Right cardiac atrium (tissue), 5 donors: ENCODE measurements at regions not wholly inside any gene's neighbourhood (a gene's known extent, or its start where the extent isn't known, plus 50 kb on each side); places are given as distances from the start of the nearest gene placed in this dataset.

Source experiments
- ATAC-seq, 2 donors: fragments of 200-7000 bp; cut with Tn5 transposase; one replicate each; pipeline versions ENCODE4 v1.8.0 to v1.9.1; 2020; ENCODE audit warnings: moderate library complexity in 2 of 2, mild to moderate bottlenecking in 1 of 2
- DNase-seq, 3 donors: peaks; one replicate each; pipeline ENCODE4 v3.0.0-alpha.2; 2020
- H3K27ac ChIP-seq: one replicate; pipeline ENCODE4 v1.5.1; 2013; ENCODE audit warnings: mild to moderate bottlenecking, low read length, control low read depth, moderate library complexity
- H3K27me3 ChIP-seq: one replicate; pipeline ENCODE4 v1.6.1; 2013; ENCODE audit not compliant: control insufficient read depth, insufficient read depth
- H3K4me1 ChIP-seq: one replicate; pipeline ENCODE4 v1.6.1; 2013; ENCODE audit warnings: low read length; ENCODE audit not compliant: control insufficient read depth, insufficient read depth
- H3K4me3 ChIP-seq: one replicate; pipeline ENCODE4 v1.5.1; 2013; ENCODE audit warnings: low read length, control low read depth
- H3K9me3 ChIP-seq: one replicate; pipeline ENCODE4 v1.6.1; 2013; ENCODE audit warnings: low read length; ENCODE audit not compliant: control insufficient read depth
- WGBS: extraction: QIAGEN DNeasy Blood & Tissue Kit; methylation state at CpG from one replicate; pipeline ENCODE4 v1.1.7; 2013; 5-methylcytosine and 5-hydroxymethylcytosine counted together
- intact Hi-C, 4 donors: fragments of 100-400 bp; cut with DNase I; formaldehyde crosslinking; loops; one replicate each; pipeline versions ENCODE4 v1.11.0 to v1.14.0; 2022 to 2023
- donor health status: healthy with polysubstance abuse.
- donor health status: DM: no; HTN: yes; CAD: no.
- donor health status: DM: no; HTN: no; CAD: no.
- donor health status: DM: no; HTN: yes; CAD: no; lungs with severe emphysema.
- donor health status: DM: yes; HTN: yes; CAD: no.

DNA sequence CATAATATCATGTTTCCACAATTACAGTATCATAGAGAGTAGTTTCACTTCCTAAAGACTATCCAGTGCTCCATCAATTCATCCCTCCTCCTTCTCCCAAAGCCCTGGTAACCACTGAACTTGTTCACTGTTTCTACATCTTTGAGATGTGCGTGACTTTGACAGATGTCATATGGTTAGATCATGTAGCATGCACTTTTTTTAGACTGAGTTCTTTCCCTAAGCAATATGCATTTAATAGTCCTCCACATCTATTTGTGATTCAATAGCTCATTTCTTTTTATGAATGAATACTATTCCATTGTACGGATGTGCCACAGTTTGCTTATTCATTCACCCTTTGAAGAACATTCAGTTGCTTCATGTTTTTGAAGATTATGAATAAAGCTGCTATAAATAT is 560.4 kb upstream of the LRRTM4 start:
- Histone ChIP-seq H3K9me3 (no peaks in the 10 kb centered on the region), H3K27me3 (no peaks in the 10 kb centered on the region), H3K4me3 (no peak overlapping the region), H3K27ac (no peak overlapping the region), H3K4me1 (no peaks in the 10 kb centered on the region)
- ATAC-seq (no peak), DNase-seq (no peak)
- WGBS: 81% methylated on average over 2 of the region's 2 CpGs
- intact Hi-C loops: no loop called here

DNA sequence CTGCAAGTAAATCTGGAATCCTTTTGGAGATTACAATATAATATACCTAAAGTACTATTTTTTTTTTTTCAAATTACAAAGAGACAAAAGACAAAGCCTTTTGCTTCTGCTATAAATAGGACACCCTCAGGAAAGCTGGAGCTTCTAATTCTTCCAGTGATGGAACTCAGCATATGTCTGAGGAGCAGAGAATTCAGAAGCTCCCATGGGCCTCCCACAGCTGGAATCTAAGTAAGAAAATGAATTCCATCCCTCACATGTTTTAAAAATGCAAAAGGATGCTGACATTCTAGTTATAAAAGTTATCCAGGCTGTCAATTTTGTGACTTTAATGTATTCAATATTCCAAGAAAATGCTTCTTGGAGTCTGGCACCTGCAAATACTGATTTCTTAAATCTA is 571.3 kb upstream of the LRRTM4 start:
- no peaks in the 10 kb centered on the region for H3K27me3 ChIP-seq
- no peaks in the 10 kb centered on the region for H3K4me1 ChIP-seq
- ATAC-seq: no peak
- no peak for DNase-seq
- H3K4me3 ChIP-seq: no peak overlapping the region
- intact Hi-C loops: no loop called here
- no peaks in the 10 kb centered on the region for H3K9me3 ChIP-seq
- no peak overlapping the region for H3K27ac ChIP-seq

DNA sequence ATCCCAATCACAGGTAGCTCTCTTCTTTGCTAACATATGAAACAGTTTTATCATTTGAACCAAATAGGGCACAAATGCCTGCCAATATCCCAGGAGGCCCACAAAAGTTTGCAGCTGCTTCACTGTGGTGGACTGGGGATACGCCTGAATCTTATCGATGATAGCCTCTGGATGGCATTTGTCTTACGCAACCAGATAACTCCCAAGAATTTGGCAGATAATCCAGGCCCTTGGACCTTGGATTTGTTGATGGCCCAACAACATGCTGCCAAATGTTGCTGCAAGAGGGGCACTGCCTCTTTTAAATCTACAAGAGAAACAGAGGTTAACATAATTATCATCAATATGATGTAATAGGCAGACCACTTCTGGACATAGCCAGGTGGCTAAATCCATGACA is 587.1 kb upstream of the LRRTM4 start:
- intact Hi-C loops: no loop called here
- WGBS: 70% methylated on average over 3 of the region's 3 CpGs
- ATAC-seq (no peak), DNase-seq (no peak)
- H3K27me3 ChIP-seq: no peaks in the 10 kb centered on the region
- H3K4me1 ChIP-seq: no peaks in the 10 kb centered on the region
- no peaks in the 10 kb centered on the region for H3K9me3 ChIP-seq
- H3K4me3 ChIP-seq: no peak overlapping the region
- no peak overlapping the region for H3K27ac ChIP-seq

DNA sequence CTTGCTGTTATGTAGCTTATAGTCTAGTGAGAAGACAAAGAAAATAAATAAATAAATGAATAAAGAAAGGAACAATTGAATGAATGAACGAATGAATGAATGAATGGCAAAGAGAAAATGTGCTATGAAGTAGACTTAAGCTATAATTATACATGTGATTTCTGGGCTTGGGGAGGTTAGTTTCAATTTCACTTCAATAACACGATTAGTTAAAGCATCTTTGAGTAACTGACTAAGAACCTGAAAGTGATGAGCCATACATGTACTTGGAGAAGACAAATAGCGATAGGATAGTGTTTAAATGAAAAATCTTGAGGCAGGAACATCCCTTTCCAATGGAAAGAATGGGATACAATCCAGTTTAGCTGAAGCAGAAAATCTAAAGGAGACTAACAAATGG is 593.1 kb upstream of the LRRTM4 start:
- Histone ChIP-seq H3K27ac (no peak overlapping the region), H3K9me3 (no peaks in the 10 kb centered on the region), H3K27me3 (no peaks in the 10 kb centered on the region), H3K4me1 (no peaks in the 10 kb centered on the region), H3K4me3 (no peak overlapping the region)
- intact Hi-C loops: no loop called here
- ATAC-seq (no peak), DNase-seq (no peak)
- 75% methylated on average over 3 of the region's 3 CpGs for WGBS

DNA sequence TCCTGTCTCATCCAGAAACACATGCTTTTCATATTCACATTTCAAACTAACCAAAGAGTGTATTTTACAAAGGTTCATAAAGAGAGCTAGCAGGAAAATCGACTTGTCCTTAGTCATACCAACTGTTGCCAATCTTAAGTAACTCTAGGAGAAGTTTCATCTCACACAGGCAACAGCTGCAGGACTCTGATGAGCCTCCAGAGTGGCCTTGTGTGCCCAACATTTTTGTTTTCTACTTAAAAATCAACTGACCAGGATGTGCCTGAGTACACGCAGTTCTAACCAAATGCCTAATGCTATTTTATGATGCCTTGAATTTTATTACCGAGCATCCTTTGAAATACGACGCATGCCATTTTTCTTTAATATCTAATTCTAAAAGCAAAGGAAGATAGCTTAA is 595.9 kb upstream of the LRRTM4 start:
- H3K27me3 ChIP-seq: no peaks in the 10 kb centered on the region
- H3K4me1 ChIP-seq: no peaks in the 10 kb centered on the region
- no peaks in the 10 kb centered on the region for H3K9me3 ChIP-seq
- ATAC-seq: no peak
- no peak for DNase-seq
- no peak overlapping the region for H3K4me3 ChIP-seq
- WGBS: 87% methylated on average over 5 of the region's 5 CpGs
- intact Hi-C loops: no loop called here
- H3K27ac ChIP-seq: no peak overlapping the region

DNA sequence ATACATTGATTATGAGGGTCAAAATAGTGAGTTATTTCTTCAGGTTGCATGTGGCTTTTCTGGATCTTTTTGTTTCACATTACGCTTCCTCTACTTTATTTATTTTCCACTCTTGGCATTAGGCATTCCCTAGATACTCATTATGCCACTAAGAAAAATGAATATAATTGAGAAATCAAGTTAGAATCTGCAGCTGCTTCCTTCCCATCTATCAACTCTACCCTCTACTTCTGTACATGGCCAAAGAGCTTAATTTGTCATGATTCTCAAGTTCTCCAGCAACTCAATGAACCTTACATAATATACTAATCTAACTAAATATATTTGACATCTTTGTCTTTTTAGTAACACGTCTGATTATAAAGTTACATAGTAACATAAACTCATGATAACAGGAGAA is 598.1 kb upstream of the LRRTM4 start:
- Histone ChIP-seq H3K27ac (no peak overlapping the region), H3K4me3 (no peak overlapping the region), H3K9me3 (no peaks in the 10 kb centered on the region), H3K27me3 (no peaks in the 10 kb centered on the region), H3K4me1 (no peaks in the 10 kb centered on the region)
- ATAC-seq (no peak), DNase-seq (no peak)
- intact Hi-C loops: no loop called here
- 62% methylated on average over 2 of the region's 2 CpGs for WGBS

DNA sequence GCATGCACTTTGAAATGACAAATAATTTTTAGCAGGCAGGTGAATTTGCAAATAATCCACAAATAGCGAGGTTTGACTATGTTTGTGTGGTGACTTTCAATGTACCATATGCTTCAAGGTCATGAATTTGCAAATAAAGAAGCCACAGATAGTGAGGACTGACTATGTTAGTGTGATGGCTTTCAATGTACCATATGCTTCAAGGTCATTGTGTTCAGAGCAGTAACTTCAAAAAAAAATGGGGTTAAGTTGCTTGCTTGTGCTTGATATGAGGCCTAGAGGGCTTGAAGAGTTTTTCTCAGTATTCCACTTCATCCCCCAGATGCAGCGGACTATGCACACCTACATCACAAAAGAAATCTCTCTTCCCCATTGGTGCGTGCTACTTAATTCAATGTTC is 602.9 kb upstream of the LRRTM4 start:
- no peaks in the 10 kb centered on the region for H3K9me3 ChIP-seq
- no peaks in the 10 kb centered on the region for H3K27me3 ChIP-seq
- DNase-seq: no peak
- no peak overlapping the region for H3K27ac ChIP-seq
- ATAC-seq: no peak
- no peak overlapping the region for H3K4me3 ChIP-seq
- intact Hi-C loops: no loop called here
- H3K4me1 ChIP-seq: no peaks in the 10 kb centered on the region
- 87% methylated on average over 3 of the region's 3 CpGs for WGBS

DNA sequence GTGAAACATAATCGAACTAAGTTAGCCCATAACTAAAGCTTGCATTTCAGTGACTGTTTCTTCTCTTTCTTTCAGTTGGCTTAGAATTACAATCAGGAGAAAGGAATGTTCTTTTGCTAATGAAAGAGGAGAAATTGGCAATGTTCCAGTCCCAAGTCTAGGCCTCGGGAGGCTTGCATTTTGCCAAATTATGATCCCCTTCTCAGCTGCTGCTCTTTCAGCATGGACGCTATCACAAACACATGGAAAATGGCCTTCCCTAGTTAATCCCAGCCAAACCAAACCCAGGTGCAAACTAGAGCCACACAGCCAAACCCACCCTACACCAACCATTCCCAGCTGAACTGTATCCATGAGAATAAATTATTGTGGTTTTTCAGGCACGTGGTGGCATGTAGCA is 605.2 kb upstream of the LRRTM4 start:
- intact Hi-C loops: no loop called here
- DNase-seq: no peak
- no peak for ATAC-seq

DNA sequence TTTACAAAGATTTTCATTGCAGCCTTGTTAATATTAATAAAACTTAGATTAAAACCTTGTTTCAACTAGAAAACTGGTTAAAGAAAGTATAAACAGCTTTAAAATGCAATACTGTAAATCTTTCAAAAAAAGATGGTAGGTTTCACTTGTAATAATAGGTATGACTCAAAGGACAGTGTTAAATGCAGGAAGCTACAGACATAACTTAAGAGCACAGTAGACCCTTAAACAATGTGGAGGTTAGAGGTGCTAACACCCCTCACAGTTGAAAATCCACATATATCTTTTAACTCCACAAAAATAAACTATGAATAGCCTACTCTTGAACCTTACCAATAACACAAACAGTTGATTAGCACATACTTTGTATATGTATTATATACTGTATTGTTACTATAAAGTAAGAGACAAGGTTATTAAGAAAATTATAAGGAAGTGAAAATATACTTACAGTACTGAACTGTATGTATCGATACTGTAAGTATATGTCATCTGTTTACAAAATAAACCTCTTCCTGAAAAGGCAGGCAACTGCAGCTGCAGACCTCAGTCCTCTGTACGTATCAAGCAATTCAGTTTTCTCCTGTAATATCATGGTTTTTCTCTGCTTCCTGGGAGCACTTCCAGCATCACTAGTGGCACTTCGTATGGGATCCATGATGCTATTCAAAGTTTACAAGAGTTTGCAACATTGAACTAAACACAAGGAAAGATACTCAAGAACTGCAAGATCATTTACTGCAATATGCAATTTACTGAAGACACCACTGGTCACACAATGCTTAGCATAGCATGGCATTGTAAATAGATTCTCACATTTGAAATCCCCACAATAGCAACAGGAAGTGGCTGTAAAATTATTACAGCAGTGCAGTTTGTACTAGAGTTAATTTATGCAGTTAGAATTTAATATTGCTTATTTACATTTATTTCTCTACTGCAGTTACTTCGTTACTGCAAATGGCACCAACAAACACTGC is 610.5 kb upstream of the LRRTM4 start:
- H3K27ac ChIP-seq: no peak overlapping the region
- WGBS: 65% methylated on average over 4 of the region's 4 CpGs
- no peaks in the 10 kb centered on the region for H3K9me3 ChIP-seq
- ATAC-seq (no peak), DNase-seq (no peak)
- intact Hi-C loops: no loop called here
- no peaks in the 10 kb centered on the region for H3K4me1 ChIP-seq
- H3K27me3 ChIP-seq: no peaks in the 10 kb centered on the region
- H3K4me3 ChIP-seq: no peak overlapping the region

More for the DNA sequence above, 605.2 kb upstream of the LRRTM4 start:
- Histone ChIP-seq H3K9me3 (no peaks in the 10 kb centered on the region), H3K27me3 (no peaks in the 10 kb centered on the region), H3K4me1 (no peaks in the 10 kb centered on the region), H3K27ac (no peak overlapping the region), H3K4me3 (no peak overlapping the region)
- 43% methylated on average over 4 of the region's 4 CpGs for WGBS

DNA sequence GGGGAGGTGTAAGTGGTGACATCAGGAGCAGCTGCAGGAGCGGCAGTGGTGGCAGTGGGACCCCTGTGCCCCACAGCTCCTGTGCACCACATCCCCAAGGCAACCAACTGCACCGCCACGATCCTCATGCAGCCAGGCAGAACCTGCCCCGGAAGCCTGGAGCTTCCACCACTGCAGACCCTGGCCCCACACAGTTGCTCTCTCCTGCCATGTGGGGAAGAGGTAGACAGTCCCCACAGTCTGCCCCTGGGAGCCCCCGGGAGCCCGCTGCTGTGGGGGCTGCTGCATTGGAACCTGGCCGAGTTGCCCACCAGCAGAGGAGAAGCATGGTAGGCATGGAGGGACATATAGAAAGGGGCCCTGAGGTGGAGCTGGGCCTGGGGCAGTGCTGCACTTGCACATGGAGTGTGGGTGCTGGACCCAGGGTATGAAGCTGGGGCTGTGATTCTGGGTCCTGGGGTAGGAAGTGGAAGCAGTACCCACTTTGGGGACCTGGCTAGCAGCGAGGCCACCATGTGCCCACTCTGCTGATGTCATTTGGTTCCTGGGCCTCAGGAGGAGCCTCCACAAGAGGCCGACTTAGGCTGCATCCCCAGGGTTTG is 623.3 kb upstream of the LRRTM4 start:
- WGBS: 83% methylated on average over 9 of the region's 9 CpGs
- DNase-seq: no peak
- intact Hi-C loops: no loop called here
- H3K4me1 ChIP-seq: no peaks in the 10 kb centered on the region
- no peaks in the 10 kb centered on the region for H3K27me3 ChIP-seq
- no peak overlapping the region for H3K27ac ChIP-seq
- no peak for ATAC-seq
- H3K9me3 ChIP-seq: no peaks in the 10 kb centered on the region
- no peak overlapping the region for H3K4me3 ChIP-seq

DNA sequence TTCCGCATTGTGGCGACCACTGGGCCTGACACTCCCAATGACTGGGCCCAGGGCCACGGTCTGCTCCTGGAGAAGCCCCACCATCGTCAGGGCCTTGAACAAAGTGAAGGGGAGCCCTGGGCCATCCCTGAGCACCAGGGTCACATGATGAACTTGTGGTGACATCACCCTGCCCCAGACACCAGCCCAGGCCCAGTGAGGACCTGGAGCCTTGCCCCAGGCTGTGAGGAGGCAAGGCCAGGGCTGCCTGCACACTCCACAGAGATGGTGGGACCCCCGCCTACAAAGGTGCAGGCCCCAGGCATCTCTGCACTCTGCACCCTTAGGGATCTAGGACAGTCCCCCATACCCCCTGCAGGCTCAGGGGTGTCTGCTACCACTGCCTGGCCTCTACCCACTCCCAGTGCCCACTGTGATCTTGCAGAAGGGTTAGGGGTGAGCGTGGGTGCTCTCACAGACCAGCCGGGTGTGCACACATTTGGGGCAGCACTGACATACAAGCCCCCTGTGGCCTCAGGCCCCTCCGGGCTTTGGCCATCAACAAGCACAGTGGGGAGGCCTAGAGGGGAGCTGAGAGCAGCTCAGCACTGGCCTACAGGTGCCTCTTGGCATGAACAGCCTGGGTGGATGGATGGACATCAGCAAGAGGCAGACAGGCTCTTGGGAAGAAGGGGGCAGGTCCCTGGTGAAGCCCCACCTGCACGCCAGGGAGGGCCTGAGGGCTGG is 624.0 kb upstream of the LRRTM4 start:
- ATAC-seq (peak; percentile 26 to 31), DNase-seq (no peak)
- intact Hi-C loops: no loop called here
- H3K27me3 ChIP-seq: no peaks in the 10 kb centered on the region
- no peak overlapping the region for H3K4me3 ChIP-seq
- no peak overlapping the region for H3K27ac ChIP-seq
- no peaks in the 10 kb centered on the region for H3K9me3 ChIP-seq
- no peaks in the 10 kb centered on the region for H3K4me1 ChIP-seq
- WGBS: 85% methylated on average over 9 of the region's 9 CpGs
